CD14-positive monocyte (primary cell): ENCODE measurements at regions not wholly inside any gene's neighbourhood (a gene's known extent, or its start where the extent isn't known, plus 50 kb on each side); places are given as distances from the start of the nearest gene placed in this dataset.

Source experiments
- DNase-seq, 3 donors: peaks; one replicate each; pipeline ENCODE4 v3.0.0-alpha.2; 2011 to 2022
- H2AFZ ChIP-seq: 2 replicates; pipeline ENCODE4 v1.6.0; 2012; ENCODE audit warnings: mild to moderate bottlenecking, low read depth, low read length, inconsistent platforms; ENCODE audit not compliant: insufficient read depth, poor library complexity, severe bottlenecking
- H3K27ac ChIP-seq, 2 donors: 1 replicate in 1 of 2; 2 replicates in 1 of 2; pipeline ENCODE4 v1.5.1; 2012 to 2013; ENCODE audit warnings: low read length in 2 of 2, control low read depth in 1 of 2, inconsistent platforms in 1 of 2, low read depth in 1 of 2, mild to moderate bottlenecking in 1 of 2
- H3K27me3 ChIP-seq, 2 donors: one replicate each; pipeline versions ENCODE4 v1.6.0 to v1.6.1; 2011 to 2013; ENCODE audit warnings: low read length in 2 of 2; ENCODE audit not compliant: control insufficient read depth in 2 of 2, insufficient read depth in 2 of 2
- H3K36me3 ChIP-seq, 2 donors: replicated peaks in 1 of 2; 1 replicate in 1 of 2; 2 replicates in 1 of 2; pipeline versions ENCODE4 v1.5.1 to v1.6.1; 2012 to 2013; ENCODE audit warnings: low read length in 2 of 2, control low read depth in 1 of 2, inconsistent platforms in 1 of 2, mild to moderate bottlenecking in 1 of 2; ENCODE audit not compliant: insufficient read depth in 2 of 2, control insufficient read depth in 1 of 2
- H3K4me1 ChIP-seq, 2 donors: 1 replicate in 1 of 2; 2 replicates in 1 of 2; pipeline versions ENCODE4 v1.5.1 to v1.6.1; 2012 to 2013; ENCODE audit warnings: low read length in 2 of 2, control low read depth in 1 of 2, inconsistent platforms in 1 of 2, mild to moderate bottlenecking in 1 of 2, moderate library complexity in 1 of 2; ENCODE audit not compliant: insufficient read depth in 2 of 2, control insufficient read depth in 1 of 2
- H3K4me2 ChIP-seq: replicated peaks from 2 replicates; pipeline ENCODE3; 2012; ENCODE audit warnings: low read length, moderate library complexity, mild to moderate bottlenecking; ENCODE audit not compliant: poor library complexity, severe bottlenecking; ENCODE audit errors: extremely low read depth
- H3K4me3 ChIP-seq, 3 experiments: fragments of 200-600 bp in 1 of 3; sonication (generic) in 1 of 3; replicated peaks in 1 of 3; 1 replicate in 2 of 3; 2 replicates in 1 of 3; pipeline ENCODE4 v1.5.1; 2011 to 2013; ENCODE audit warnings: low read length in 3 of 3, mild to moderate bottlenecking in 3 of 3, control low read depth in 2 of 3, low read depth in 2 of 3, inconsistent platforms in 1 of 3, moderate library complexity in 1 of 3
- H3K79me2 ChIP-seq: 2 replicates; pipeline ENCODE4 v1.6.0; 2012; ENCODE audit warnings: mild to moderate bottlenecking, control low read depth, inconsistent platforms, low read length, moderate library complexity; ENCODE audit not compliant: insufficient read depth
- H3K9ac ChIP-seq: 2 replicates; pipeline ENCODE4 v1.6.0; 2017; ENCODE audit warnings: low read length, mild to moderate bottlenecking; ENCODE audit not compliant: insufficient read depth, poor library complexity, severe bottlenecking
- H3K9me3 ChIP-seq, 2 donors: replicated peaks in 1 of 2; 1 replicate in 1 of 2; 2 replicates in 1 of 2; pipeline versions ENCODE4 v1.5.1 to v1.6.1; 2012 to 2013; ENCODE audit warnings: low read length in 2 of 2, control low read depth in 1 of 2; ENCODE audit not compliant: control insufficient read depth in 1 of 2, insufficient read depth in 1 of 2
- H4K20me1 ChIP-seq: 2 replicates; pipeline ENCODE4 v1.6.0; 2012; ENCODE audit warnings: mild to moderate bottlenecking, low read length, control low read depth, moderate library complexity; ENCODE audit not compliant: insufficient read depth
- H3K27ac Mint-ChIP-seq, 7 donors: one replicate each; pipeline ENCODE4 v1.8.0; 2020; ENCODE audit warnings: mild to moderate bottlenecking in 7 of 7, mixed read lengths in 7 of 7, moderate library complexity in 6 of 7, inconsistent platforms in 2 of 7
- H3K27me3 Mint-ChIP-seq, 3 donors: one replicate each; pipeline ENCODE4 v1.8.0; 2021 to 2022; ENCODE audit warnings: low read depth in 3 of 3, mild to moderate bottlenecking in 3 of 3, mixed read lengths in 3 of 3, moderate library complexity in 3 of 3, inconsistent platforms in 1 of 3
- H3K36me3 Mint-ChIP-seq, 2 donors: one replicate each; pipeline ENCODE4 v1.8.0; 2020; ENCODE audit warnings: mixed read lengths in 2 of 2, inconsistent platforms in 1 of 2, mild to moderate bottlenecking in 1 of 2
- H3K4me1 Mint-ChIP-seq: one replicate; pipeline ENCODE4 v1.8.0; 2020; ENCODE audit warnings: mild to moderate bottlenecking, mixed read lengths
- H3K4me3 Mint-ChIP-seq, 2 donors: one replicate each; pipeline ENCODE4 v1.8.0; 2020; ENCODE audit warnings: mild to moderate bottlenecking in 2 of 2, mixed read lengths in 2 of 2, moderate library complexity in 1 of 2
- H3K9me3 Mint-ChIP-seq, 7 donors: one replicate each; pipeline ENCODE4 v1.8.0; 2020 to 2022; ENCODE audit warnings: mixed read lengths in 7 of 7, mild to moderate bottlenecking in 6 of 7, moderate library complexity in 6 of 7, inconsistent platforms in 2 of 7
- WGBS: methylation state at CpG from one replicate; pipeline ENCODE4 v1.1.5; 2013; ENCODE audit warnings: missing lambda C conversion rate; ENCODE audit not compliant: insufficient coverage; 5-methylcytosine and 5-hydroxymethylcytosine counted together
- intact Hi-C, 2 donors: fragments of 100-400 bp; cut with micrococcal nuclease; formaldehyde crosslinking; loops; one replicate each; pipeline versions ENCODE4 v1.15.0 to v1.15.1; 2023
- TF ChIP-seq, protein P1 (sequence below): fragments of 200-600 bp; IDR thresholded peaks from one replicate; pipeline ENCODE4 v1.8.0; 2022; ENCODE audit warnings: antibody characterized with exemption, mild to moderate bottlenecking

DNA sequence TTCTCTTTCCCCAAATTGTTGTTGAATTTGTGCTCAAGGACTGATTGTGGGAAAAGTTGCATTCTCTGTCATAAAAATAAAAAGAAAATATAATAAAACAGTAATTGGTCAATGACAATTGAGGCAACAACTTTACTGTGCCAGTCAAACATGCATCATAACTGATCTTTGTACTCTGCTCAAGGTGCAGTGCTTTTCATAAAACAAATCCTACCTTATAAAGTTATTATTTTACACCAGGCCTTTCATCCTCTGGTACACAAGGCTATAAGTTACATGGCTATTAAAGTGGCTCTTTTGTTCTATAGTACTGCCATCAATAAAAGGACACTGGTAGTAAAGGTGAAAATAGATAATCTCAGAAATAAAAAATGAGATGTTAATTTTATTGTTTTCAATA, 761.9 kb downstream of the SATB2 start:
- Histone ChIP-seq H3K27ac (no peak overlapping the region), H3K4me2 (no peak overlapping the region), H3K36me3 (no peaks in the 10 kb centered on the region), H3K79me2 (no peaks in the 10 kb centered on the region), H3K4me1 (no peaks in the 10 kb centered on the region), H3K4me3 (no peak overlapping the region), H3K27me3 (no peaks in the 10 kb centered on the region), H3K9me3 (no peaks in the 10 kb centered on the region), H3K9ac (no peak overlapping the region), H4K20me1 (no peaks in the 10 kb centered on the region), H2AFZ (no peak overlapping the region)
- intact Hi-C loops, result no loop called here
- TF ChIP-seq, protein P1, sequence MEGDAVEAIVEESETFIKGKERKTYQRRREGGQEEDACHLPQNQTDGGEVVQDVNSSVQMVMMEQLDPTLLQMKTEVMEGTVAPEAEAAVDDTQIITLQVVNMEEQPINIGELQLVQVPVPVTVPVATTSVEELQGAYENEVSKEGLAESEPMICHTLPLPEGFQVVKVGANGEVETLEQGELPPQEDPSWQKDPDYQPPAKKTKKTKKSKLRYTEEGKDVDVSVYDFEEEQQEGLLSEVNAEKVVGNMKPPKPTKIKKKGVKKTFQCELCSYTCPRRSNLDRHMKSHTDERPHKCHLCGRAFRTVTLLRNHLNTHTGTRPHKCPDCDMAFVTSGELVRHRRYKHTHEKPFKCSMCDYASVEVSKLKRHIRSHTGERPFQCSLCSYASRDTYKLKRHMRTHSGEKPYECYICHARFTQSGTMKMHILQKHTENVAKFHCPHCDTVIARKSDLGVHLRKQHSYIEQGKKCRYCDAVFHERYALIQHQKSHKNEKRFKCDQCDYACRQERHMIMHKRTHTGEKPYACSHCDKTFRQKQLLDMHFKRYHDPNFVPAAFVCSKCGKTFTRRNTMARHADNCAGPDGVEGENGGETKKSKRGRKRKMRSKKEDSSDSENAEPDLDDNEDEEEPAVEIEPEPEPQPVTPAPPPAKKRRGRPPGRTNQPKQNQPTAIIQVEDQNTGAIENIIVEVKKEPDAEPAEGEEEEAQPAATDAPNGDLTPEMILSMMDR, result no peak
- Mint-ChIP-seq H3K27ac (no peak overlapping the region), H3K36me3 (no peaks in the 10 kb centered on the region), H3K27me3 (no peaks in the 10 kb centered on the region), H3K4me3 (no peak overlapping the region), H3K4me1 (no peaks in the 10 kb centered on the region), H3K9me3 (no peaks in the 10 kb centered on the region)
- no peak for DNase-seq

DNA sequence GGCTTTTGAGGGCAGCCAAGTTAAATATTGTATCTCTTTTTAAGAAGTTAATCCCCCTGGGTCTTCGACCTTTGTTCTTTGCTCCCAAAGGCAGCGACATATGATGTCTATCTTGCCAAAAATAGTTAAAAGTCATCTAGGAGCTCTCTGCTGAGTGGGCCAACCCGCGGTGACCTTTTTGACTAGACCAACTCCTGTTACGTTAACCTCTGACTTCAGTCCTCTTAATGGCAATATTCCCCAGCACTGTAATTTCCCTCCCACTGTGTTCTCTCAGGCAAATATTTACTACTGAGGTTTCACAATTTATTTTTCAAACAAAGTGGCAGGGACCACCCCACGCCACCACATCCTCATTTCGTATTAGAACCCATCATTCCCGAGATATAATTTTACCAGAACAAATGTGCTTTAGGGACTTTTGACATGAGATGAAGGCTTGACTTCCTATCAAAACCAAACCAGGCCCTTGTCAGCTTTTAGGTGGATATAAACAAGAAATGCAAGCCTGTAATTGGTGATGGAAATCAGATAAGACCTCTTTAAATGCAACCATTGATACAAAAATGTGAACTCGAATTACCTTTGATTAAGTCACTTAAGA, 764.7 kb downstream of the SATB2 start:
- no peaks in the 10 kb centered on the region for H3K36me3 Mint-ChIP-seq
- WGBS, result 84% methylated on average over 6 of the region's 9 CpGs

More for the DNA sequence above, 764.7 kb downstream of the SATB2 start:
- H3K4me3 Mint-ChIP-seq, result no peak overlapping the region
- Histone ChIP-seq H3K27ac (no peak overlapping the region), H4K20me1 (no peaks in the 10 kb centered on the region), H3K4me3 (no peak overlapping the region), H3K27me3 (no peaks in the 10 kb centered on the region), H3K79me2 (no peaks in the 10 kb centered on the region), H3K9ac (no peak overlapping the region), H3K4me1 (no peaks in the 10 kb centered on the region), H3K36me3 (no peaks in the 10 kb centered on the region), H3K4me2 (no peak overlapping the region), H2AFZ (no peak overlapping the region), H3K9me3 (no peaks in the 10 kb centered on the region)
- no peak overlapping the region for H3K27ac Mint-ChIP-seq
- H3K27me3 Mint-ChIP-seq, result no peaks in the 10 kb centered on the region
- no peak for DNase-seq
- peaks cover 0 to 6% (median 0%) of the 10 kb centered on the region in 7 donors for H3K9me3 Mint-ChIP-seq
- intact Hi-C loops, result no loop called here
- TF ChIP-seq, protein P1, result no peak
- H3K4me1 Mint-ChIP-seq, result no peaks in the 10 kb centered on the region
